BLaER1 (cell line): ENCODE measurements at regions not wholly inside any gene's neighbourhood (a gene's known extent, or its start where the extent isn't known, plus 50 kb on each side); places are given as distances from the start of the nearest gene placed in this dataset.

Source experiments
- H3K27ac ChIP-seq: shearing (Covaris generic); formaldehyde crosslinking; 2 replicates; pipeline ENCODE4 v1.8.1; 2022
- H3K27me3 ChIP-seq: shearing (Covaris generic); formaldehyde crosslinking; 2 replicates; pipeline ENCODE4 v1.8.1; 2022
- H3K36me3 ChIP-seq: shearing (Covaris generic); formaldehyde crosslinking; 2 replicates; pipeline ENCODE4 v1.8.1; 2022
- H3K4me1 ChIP-seq: shearing (Covaris generic); formaldehyde crosslinking; 2 replicates; pipeline ENCODE4 v1.8.1; 2022
- H3K4me2 ChIP-seq: shearing (Covaris generic); formaldehyde crosslinking; 2 replicates; pipeline ENCODE4 v1.8.1; 2022
- H3K4me3 ChIP-seq: shearing (Covaris generic); formaldehyde crosslinking; 2 replicates; pipeline ENCODE4 v1.8.1; 2022
- H3K9ac ChIP-seq: shearing (Covaris generic); formaldehyde crosslinking; 2 replicates; pipeline ENCODE4 v1.8.1; 2022
- H3K9me3 ChIP-seq: shearing (Covaris generic); formaldehyde crosslinking; 2 replicates; pipeline ENCODE4 v1.8.1; 2022
- H4K20me1 ChIP-seq: shearing (Covaris generic); formaldehyde crosslinking; 2 replicates; pipeline ENCODE4 v1.8.1; 2022
- Cebpa-rat ChIP-seq: shearing (Covaris generic); IDR thresholded peaks from 2 replicates; pipeline ENCODE4 v1.8.1; 2022

DNA sequence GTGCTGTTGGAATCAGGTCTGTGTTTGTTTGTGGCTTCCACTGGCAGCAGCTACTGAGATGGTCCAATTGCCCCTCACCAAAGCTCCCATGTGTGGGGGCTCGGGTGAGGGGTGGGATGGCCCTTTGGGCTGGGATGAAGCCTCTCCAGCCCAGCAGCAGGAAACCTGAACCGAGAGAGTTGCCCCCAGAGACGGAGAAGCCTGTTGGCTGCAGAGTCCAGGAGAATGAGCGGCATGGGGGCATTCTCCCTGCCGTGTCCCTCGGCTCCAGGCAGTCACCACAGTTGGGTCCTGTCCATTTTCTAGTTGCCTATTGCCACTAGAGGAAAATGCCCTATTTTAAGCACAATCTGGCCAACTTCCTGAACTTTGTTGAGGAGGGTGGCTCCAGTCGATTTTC, 222.2 kb upstream of the PPP2R2D start:
- Histone ChIP-seq H3K27ac (no peak overlapping the region), H4K20me1 (no peaks in the 10 kb centered on the region), H3K4me3 (no peak overlapping the region), H3K4me1 (peaks cover 17% of the 10 kb centered on the region), H3K36me3 (no peaks in the 10 kb centered on the region), H3K4me2 (no peak overlapping the region), H3K9ac (no peak overlapping the region), H3K9me3 (peaks cover 4% of the 10 kb centered on the region; the same call in 1 of the 2 replicates), H3K27me3 (no peaks in the 10 kb centered on the region)
- no peak for TF ChIP-seq Cebpa-rat

GRCh38 chr10:131679926-131680325, 220.9 kb upstream of the PPP2R2D start:
- H3K36me3 ChIP-seq: no peaks in the 10 kb centered on the region
- H3K9me3 ChIP-seq: no peaks in the 10 kb centered on the region
- no peak for TF ChIP-seq Cebpa-rat
- H3K4me1 ChIP-seq: peaks cover 16% of the 10 kb centered on the region
- no peaks in the 10 kb centered on the region for H3K27me3 ChIP-seq
- H3K9ac ChIP-seq: no peak overlapping the region
- no peak overlapping the region for H3K4me2 ChIP-seq
- H4K20me1 ChIP-seq: no peaks in the 10 kb centered on the region
- H3K27ac ChIP-seq: no peak overlapping the region
- H3K4me3 ChIP-seq: no peak overlapping the region

GRCh38 chr10:131681122-131681521, 219.7 kb upstream of the PPP2R2D start:
- H3K36me3 ChIP-seq: no peaks in the 10 kb centered on the region
- no peaks in the 10 kb centered on the region for H3K9me3 ChIP-seq
- 0 out of 2 replicates have a peak, but pooled peaks cover 5% of the 10 kb centered on the region for H3K4me1 ChIP-seq

DNA sequence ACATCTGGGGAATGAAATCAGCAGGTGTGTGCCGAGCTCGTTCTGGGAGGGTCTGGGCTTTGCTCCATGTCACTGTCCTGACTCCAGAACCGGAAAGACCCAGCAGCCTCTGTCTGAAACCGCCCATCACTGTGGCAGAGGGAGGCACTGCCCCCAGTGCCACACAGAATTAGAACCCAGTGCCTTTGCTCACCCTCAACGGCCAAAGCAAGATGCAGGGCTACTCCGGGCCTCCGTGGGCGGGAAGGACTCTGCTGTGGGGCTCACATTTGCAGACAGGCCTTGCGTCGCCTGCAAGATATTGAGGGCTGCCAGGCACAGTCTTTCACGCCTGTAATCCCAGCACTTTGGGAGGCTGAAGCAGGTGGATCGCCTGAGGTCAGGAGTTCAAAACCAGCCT, 219.2 kb upstream of the PPP2R2D start:
- TF ChIP-seq Cebpa-rat: no peak
- H3K27ac ChIP-seq: no peak overlapping the region
- H3K4me2 ChIP-seq: no peak overlapping the region
- no peaks in the 10 kb centered on the region for H4K20me1 ChIP-seq
- H3K9ac ChIP-seq: no peak overlapping the region
- H3K27me3 ChIP-seq: no peaks in the 10 kb centered on the region
- H3K9me3 ChIP-seq: no peaks in the 10 kb centered on the region
- 0 out of 2 replicates have a peak, but pooled peaks cover 5% of the 10 kb centered on the region for H3K4me1 ChIP-seq
- H3K4me3 ChIP-seq: no peak overlapping the region
- H3K36me3 ChIP-seq: no peaks in the 10 kb centered on the region

More at GRCh38 chr10:131681122-131681521, 219.7 kb upstream of the PPP2R2D start:
- no peak overlapping the region for H3K27ac ChIP-seq
- no peak overlapping the region for H3K4me3 ChIP-seq
- H3K27me3 ChIP-seq: no peaks in the 10 kb centered on the region
- no peak for TF ChIP-seq Cebpa-rat
- no peak overlapping the region for H3K4me2 ChIP-seq
- H3K9ac ChIP-seq: no peak overlapping the region
- no peaks in the 10 kb centered on the region for H4K20me1 ChIP-seq

- no peaks in the 10 kb centered on the region for H3K9me3 ChIP-seq
- no peaks in the 10 kb centered on the region for H3K27me3 ChIP-seq
- no peak for TF ChIP-seq Cebpa-rat
- H4K20me1 ChIP-seq: no peaks in the 10 kb centered on the region
- H3K4me1 ChIP-seq: 0 out of 2 replicates have a peak, but pooled peaks cover 5% of the 10 kb centered on the region
- H3K27ac ChIP-seq: no peak overlapping the region
- H3K9ac ChIP-seq: no peak overlapping the region
- H3K4me3 ChIP-seq: no peak overlapping the region
- H3K36me3 ChIP-seq: no peaks in the 10 kb centered on the region
- no peak overlapping the region for H3K4me2 ChIP-seq
Measured at GRCh38 chr10:131682271-131682962, 218.4 kb upstream of the PPP2R2D start.

GRCh38 chr10:131683281-131683861, 217.4 kb upstream of the PPP2R2D start:
- peaks cover 6% of the 10 kb centered on the region; the same call in 1 of the 2 replicates for H3K4me1 ChIP-seq
- H3K4me3 ChIP-seq: no peak overlapping the region
- H3K36me3 ChIP-seq: no peaks in the 10 kb centered on the region
- no peak overlapping the region for H3K9ac ChIP-seq
- H3K27me3 ChIP-seq: no peaks in the 10 kb centered on the region
- no peak for TF ChIP-seq Cebpa-rat
- H3K4me2 ChIP-seq: no peak overlapping the region
- no peaks in the 10 kb centered on the region for H4K20me1 ChIP-seq
- H3K9me3 ChIP-seq: no peaks in the 10 kb centered on the region
- no peak overlapping the region for H3K27ac ChIP-seq

- H3K9me3 ChIP-seq: no peaks in the 10 kb centered on the region
- H3K27ac ChIP-seq: no peak overlapping the region
- H3K4me3 ChIP-seq: no peak overlapping the region
- H3K4me2 ChIP-seq: no peak overlapping the region
- no peaks in the 10 kb centered on the region for H3K27me3 ChIP-seq
- no peak overlapping the region for H3K9ac ChIP-seq
- H3K4me1 ChIP-seq: peaks cover 12% of the 10 kb centered on the region
- H3K36me3 ChIP-seq: no peaks in the 10 kb centered on the region
- no peaks in the 10 kb centered on the region for H4K20me1 ChIP-seq
- TF ChIP-seq Cebpa-rat: no peak
Measured at GRCh38 chr10:131683941-131684340, 216.9 kb upstream of the PPP2R2D start.

DNA sequence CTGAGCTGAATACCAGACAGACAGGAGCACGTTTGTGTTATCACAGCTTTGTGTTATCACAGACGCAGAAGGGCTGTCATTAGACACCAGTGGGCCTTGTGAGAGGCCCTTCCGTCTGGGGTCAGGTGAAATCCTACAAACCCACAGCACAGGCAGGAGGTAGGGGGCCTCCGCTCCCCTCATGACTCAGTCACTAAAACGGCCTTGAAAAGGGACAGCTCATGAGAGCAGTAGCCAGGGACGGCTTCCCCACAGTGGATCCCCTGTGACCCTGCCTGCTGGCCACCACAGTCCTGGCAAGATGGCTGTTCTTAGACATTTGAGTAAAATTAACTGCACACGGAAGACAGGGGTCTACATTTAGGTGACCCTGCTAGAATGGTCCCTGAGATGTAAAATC, 215.8 kb upstream of the PPP2R2D start:
- Histone ChIP-seq H3K4me2 (no peak overlapping the region), H3K9me3 (no peaks in the 10 kb centered on the region), H3K9ac (no peak overlapping the region), H3K27me3 (no peaks in the 10 kb centered on the region), H4K20me1 (no peaks in the 10 kb centered on the region), H3K4me3 (no peak overlapping the region), H3K4me1 (peaks cover 14% of the 10 kb centered on the region), H3K27ac (no peak overlapping the region), H3K36me3 (no peaks in the 10 kb centered on the region)
- no peak for TF ChIP-seq Cebpa-rat

DNA sequence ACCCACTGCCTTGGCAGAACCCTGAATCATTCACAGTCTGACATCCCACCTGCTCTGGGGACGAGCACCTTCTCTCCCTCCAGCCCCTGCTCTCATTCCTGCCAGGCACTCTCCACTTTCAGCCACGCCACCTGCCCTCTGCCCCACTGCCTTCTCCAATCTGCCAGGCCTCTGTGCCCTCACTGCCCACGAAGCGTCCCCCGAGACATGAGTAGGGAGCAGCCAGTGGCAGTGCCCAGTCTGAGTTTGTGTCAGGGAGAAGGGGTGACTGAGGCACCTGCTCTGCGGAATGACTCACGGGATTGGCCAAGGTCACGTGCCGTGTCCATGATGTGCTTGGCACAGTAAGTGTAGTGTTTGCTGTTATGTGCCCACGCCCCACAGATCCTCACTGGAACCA, 215.2 kb upstream of the PPP2R2D start:
- no peaks in the 10 kb centered on the region for H3K9me3 ChIP-seq
- H4K20me1 ChIP-seq: no peaks in the 10 kb centered on the region
- H3K9ac ChIP-seq: no peak overlapping the region
- H3K4me3 ChIP-seq: no peak overlapping the region
- H3K27me3 ChIP-seq: no peaks in the 10 kb centered on the region
- peaks cover 14% of the 10 kb centered on the region for H3K4me1 ChIP-seq
- H3K36me3 ChIP-seq: no peaks in the 10 kb centered on the region
- no peak overlapping the region for H3K27ac ChIP-seq
- H3K4me2 ChIP-seq: no peak overlapping the region
- no peak for TF ChIP-seq Cebpa-rat

DNA sequence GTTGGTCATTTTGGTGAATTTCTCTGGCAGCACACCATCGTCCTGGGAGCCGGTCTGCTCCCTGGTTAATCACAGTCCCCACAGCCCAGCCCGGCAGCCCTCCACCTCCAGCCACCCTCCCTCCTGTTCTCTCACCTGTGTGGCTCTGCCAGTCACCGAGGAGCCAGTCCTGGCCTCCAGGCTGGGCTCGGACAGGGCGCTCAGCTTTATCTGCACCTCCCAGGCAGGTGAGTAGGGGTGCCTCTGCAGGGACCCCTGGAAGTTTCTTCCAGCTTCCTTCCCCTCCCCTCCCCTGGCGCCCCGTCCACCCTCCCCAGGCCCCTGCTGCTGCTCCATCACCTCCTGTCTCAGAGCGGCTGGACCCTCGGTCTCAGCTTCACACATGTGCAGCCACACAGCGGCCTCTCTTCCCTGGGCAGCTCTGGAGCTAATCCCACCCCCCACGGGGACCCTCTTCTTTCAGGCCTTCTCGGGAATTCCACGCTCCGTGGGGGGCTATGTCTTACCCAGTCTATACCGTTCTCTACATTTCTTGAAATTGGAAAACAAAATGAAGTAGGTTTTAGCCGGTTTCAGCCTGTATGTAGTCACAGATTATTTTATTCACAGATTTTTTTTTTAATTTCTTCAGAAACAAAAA, 213.9 kb upstream of the PPP2R2D start:
- Histone ChIP-seq H3K9me3 (no peaks in the 10 kb centered on the region), H3K4me2 (no peak overlapping the region), H3K9ac (no peak overlapping the region), H3K4me1 (peaks cover 14% of the 10 kb centered on the region), H3K36me3 (no peaks in the 10 kb centered on the region), H3K27me3 (no peaks in the 10 kb centered on the region), H3K4me3 (no peak overlapping the region), H3K27ac (no peak overlapping the region), H4K20me1 (no peaks in the 10 kb centered on the region)
- no peak for TF ChIP-seq Cebpa-rat
